ACC112 (cell line): ENCODE measurements at regions not wholly inside any gene's neighbourhood (a gene's known extent, or its start where the extent isn't known, plus 50 kb on each side); places are given as distances from the start of the nearest gene placed in this dataset.

Experiments
- H2AFZ ChIP-seq: fragments of 200-600 bp; sonication (generic); one replicate; pipeline ENCODE4 v1.6.0; 2017; ENCODE audit warnings: antibody characterized with exemption, low read length; ENCODE audit not compliant: unreplicated experiment
- H3K27ac ChIP-seq: fragments of 200-600 bp; sonication (generic); 2 replicates; pipeline ENCODE4 v1.5.1; 2014; ENCODE audit warnings: low read depth, mild to moderate bottlenecking, antibody characterized with exemption, low read length, moderate library complexity
- H3K27me3 ChIP-seq: fragments of 200-600 bp; sonication (generic); 2 replicates; pipeline ENCODE4 v1.6.1; 2014; ENCODE audit warnings: mild to moderate bottlenecking, antibody characterized with exemption, low read length, moderate library complexity, mixed read lengths; ENCODE audit not compliant: insufficient read depth
- H3K36me3 ChIP-seq: fragments of 200-600 bp; sonication (generic); 2 replicates; pipeline ENCODE4 v1.6.1; 2016; ENCODE audit warnings: mild to moderate bottlenecking, antibody characterized with exemption, low read length, moderate library complexity, mixed read lengths; ENCODE audit not compliant: insufficient read depth
- H3K4me1 ChIP-seq: fragments of 200-600 bp; sonication (generic); one replicate; pipeline ENCODE4 v1.6.1; 2016; ENCODE audit warnings: low read length, mixed read lengths; ENCODE audit not compliant: insufficient read depth, unreplicated experiment, control insufficient read depth
- H3K4me3 ChIP-seq: fragments of 200-600 bp; sonication (generic); 2 replicates; pipeline ENCODE4 v1.5.1; 2014; ENCODE audit warnings: mild to moderate bottlenecking, low read depth, low read length
- H3K79me2 ChIP-seq: fragments of 200-600 bp; sonication (generic); one replicate; pipeline ENCODE4 v1.6.0; 2016; ENCODE audit warnings: low read length; ENCODE audit not compliant: control insufficient read depth, unreplicated experiment, insufficient read depth

DNA sequence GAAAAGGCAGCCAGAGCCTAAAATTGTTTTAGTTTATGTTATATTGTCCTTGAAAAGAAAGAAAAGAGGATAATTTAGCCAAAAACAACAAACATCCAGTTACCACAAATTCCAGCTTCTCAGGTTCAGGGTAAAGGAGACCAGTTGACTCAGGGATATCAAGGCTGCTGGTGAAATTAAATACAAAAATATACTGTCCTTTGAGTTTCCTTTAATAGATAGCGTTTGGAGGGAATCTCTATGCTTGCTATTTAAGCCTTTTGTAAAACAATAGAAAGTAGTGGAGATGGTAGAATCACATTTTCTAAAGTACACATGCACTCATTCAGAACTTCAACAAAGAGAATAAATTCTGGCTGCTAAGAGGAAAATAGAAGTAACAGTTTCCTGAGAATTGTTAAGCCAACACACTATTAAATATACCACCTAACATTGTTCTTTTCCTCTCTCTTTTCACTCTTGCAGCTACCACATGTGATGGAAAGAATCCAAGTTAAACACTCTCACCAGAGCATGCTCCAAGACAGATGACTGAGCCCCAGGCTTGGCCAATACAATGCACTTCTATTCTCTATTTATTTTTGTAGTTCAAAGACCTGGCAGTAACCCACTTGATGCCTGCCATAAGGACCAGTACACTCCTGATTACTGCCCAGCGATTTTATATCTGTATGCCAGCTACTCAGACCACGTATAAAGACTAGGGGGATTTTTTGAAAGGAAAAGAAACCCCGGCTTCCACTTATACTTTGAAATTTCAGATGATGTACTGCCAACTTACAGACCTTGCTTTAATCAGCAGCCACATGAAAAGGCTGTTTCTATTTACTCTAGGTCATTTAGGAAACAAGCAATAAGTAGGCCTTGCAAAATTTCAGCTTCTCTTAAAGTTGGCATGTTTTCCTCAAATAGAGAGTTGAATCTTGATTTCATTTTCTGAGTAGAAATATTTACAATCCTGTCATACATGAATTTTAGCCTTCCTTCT is 756.9 kb downstream of the FAT4 start:
- Histone ChIP-seq H3K79me2 (no peaks in the 10 kb centered on the region), H3K4me1 (peaks cover 11% of the 10 kb centered on the region), H3K4me3 (0 out of 2 replicates have a peak overlapping the region, but pooled peaks have one; percentile 10), H2AFZ (peak overlapping the region; percentile 48), H3K27ac (peak overlapping the region; percentile 13; the same call in 1 of the 2 replicates), H3K36me3 (no peaks in the 10 kb centered on the region), H3K27me3 (no peaks in the 10 kb centered on the region)

DNA sequence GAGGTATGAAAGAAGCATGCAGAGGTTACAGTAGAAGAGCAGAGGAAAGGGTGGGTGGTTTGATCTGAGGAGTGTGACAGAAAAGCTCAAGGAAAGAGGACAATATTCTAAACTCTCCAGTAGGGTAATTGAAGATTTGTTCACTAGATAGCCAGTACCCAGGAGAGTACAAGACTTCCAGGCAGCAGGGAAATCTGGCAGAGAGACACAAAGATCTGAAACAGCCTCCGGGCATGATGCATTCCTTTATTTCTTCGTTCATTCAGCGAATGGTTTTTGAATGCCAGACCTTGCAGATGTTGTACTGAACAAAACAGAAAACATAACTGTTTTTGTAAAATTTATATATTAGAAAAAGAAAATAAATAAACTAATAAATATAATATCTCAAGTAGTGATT is 766.6 kb downstream of the FAT4 start:
- Histone ChIP-seq H3K79me2 (no peaks in the 10 kb centered on the region), H3K27ac (no peak overlapping the region), H3K4me1 (no peaks in the 10 kb centered on the region)

DNA sequence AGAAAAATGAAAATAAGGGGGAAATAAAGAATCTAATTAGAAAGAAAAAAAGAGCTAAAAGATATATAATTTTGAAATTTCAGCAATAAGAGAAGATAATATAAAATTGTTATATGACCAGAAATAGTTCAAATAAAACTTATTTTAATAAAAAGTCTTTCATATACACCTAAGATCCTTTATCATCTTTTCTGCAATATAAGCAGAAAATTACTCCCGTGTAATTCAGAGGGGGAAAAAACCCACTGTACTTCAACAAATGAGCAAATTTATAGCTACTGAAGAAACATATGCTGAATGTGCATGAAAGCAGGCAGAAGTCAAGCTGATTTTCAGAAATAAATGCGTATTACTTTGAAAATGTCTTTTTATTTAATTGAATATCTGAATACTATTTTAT is 771.3 kb downstream of the FAT4 start:
- Histone ChIP-seq H3K4me1 (no peaks in the 10 kb centered on the region), H3K36me3 (no peaks in the 10 kb centered on the region), H2AFZ (no peak overlapping the region), H3K27ac (no peak overlapping the region), H3K27me3 (no peaks in the 10 kb centered on the region), H3K79me2 (no peaks in the 10 kb centered on the region), H3K4me3 (no peak overlapping the region)

More for the DNA sequence above, 766.6 kb downstream of the FAT4 start:
- Histone ChIP-seq H2AFZ (no peak overlapping the region), H3K4me3 (no peak overlapping the region), H3K36me3 (no peaks in the 10 kb centered on the region), H3K27me3 (no peaks in the 10 kb centered on the region)

DNA sequence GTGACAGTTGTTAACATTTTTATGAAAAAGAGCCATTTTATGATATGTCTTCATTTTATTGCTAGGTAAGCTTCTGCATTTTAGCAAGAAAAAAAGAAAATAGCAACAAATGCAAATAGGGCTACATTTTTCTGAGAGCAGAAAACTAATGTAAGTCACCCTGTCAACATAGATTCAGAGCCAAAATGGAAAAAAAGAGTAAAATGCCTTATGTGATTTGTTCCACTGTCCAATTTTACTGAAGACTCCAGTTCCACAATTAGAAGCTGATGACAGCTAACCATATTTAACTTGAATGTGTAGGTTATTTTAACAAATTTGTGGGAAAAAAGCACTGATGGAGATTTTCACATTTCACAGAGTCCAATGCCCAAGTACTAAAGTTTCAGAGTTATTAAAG is 772.3 kb downstream of the FAT4 start:
- H3K27ac ChIP-seq, result no peak overlapping the region
- no peaks in the 10 kb centered on the region for H3K36me3 ChIP-seq
- H3K4me3 ChIP-seq, result no peak overlapping the region
- H2AFZ ChIP-seq, result no peak overlapping the region
- no peaks in the 10 kb centered on the region for H3K4me1 ChIP-seq
- no peaks in the 10 kb centered on the region for H3K79me2 ChIP-seq
- H3K27me3 ChIP-seq, result no peaks in the 10 kb centered on the region

DNA sequence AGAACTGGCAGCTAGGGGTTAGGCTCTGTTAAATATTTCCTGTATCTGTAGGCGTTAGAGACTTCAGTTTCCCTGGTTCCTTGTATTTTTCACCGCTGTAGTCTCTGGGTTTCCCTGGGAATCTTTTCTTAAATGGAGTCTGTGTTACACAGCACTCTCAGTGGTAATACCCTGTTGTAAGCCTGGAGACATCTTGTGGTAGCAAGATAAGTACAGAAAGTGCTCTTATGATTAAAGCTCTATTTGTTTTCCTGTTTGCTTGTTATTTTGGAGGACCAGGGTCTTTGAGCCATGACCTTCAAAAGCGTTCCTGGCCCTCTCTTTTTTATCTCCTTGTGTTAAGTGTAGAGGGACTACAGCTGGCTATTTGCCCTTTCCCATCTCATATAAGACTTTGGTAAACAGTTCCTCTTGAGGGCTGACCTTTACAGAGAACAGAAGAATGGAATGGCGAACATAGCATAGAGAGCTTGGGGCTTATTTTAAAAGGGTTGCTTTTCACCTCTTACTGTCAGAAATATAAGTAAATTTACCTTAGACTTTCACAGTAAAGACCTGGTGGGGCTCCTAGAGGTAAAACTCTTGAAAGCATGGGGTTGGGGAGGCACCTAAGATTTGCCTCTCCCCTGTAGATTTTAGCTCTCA is 782.5 kb downstream of the FAT4 start:
- no peak overlapping the region for H3K27ac ChIP-seq
- no peak overlapping the region for H3K4me3 ChIP-seq
- no peaks in the 10 kb centered on the region for H3K27me3 ChIP-seq
- no peaks in the 10 kb centered on the region for H3K79me2 ChIP-seq
- no peaks in the 10 kb centered on the region for H3K4me1 ChIP-seq
- no peaks in the 10 kb centered on the region for H3K36me3 ChIP-seq
- H2AFZ ChIP-seq, result no peak overlapping the region

DNA sequence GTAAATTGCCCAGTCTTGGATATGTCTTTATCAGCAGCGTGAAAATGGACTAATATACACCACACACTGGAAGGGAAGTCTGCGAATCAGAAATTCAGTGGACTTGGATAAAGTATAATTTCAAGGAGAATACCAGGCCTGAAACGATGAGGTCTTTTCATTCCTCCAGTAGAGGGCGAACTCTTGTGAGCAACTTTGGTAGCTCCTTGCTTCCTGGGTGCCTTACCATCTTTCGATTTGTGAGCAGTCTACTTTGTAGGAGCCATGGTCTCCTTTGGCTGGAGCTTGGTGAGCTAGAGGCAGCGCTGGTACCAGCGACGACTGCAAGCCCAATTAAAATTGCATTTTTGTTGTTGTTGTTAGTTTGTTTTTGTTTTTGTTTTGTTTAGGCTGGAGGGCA is 791.9 kb downstream of the FAT4 start:
- Histone ChIP-seq H3K79me2 (no peaks in the 10 kb centered on the region), H3K36me3 (no peaks in the 10 kb centered on the region), H3K4me1 (no peaks in the 10 kb centered on the region), H3K27ac (no peak overlapping the region), H3K4me3 (no peak overlapping the region), H3K27me3 (no peaks in the 10 kb centered on the region), H2AFZ (no peak overlapping the region)

DNA sequence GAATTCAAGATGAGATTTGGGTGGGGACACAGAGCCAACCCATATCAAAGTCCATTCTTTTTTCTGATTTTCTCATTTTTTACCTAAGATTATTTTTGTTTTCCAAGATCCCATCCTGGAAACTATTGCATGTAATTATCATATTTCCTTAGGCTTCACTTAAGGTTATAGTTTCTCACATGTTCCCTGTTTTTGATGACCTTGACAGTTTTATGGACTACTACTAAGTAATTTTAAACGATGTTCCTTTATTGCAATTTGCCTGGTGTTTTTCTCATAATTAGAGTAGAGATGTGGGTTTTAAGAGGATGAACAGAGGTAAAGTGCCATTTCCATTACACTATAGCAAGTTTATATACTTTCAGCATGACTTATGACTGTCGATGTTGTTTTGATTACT is 795.1 kb downstream of the FAT4 start:
- Histone ChIP-seq H3K27ac (no peak overlapping the region), H3K27me3 (no peaks in the 10 kb centered on the region), H3K4me1 (no peaks in the 10 kb centered on the region), H3K4me3 (no peak overlapping the region), H3K79me2 (no peaks in the 10 kb centered on the region), H2AFZ (no peak overlapping the region), H3K36me3 (no peaks in the 10 kb centered on the region; the same call in 1 of the 2 replicates)

DNA sequence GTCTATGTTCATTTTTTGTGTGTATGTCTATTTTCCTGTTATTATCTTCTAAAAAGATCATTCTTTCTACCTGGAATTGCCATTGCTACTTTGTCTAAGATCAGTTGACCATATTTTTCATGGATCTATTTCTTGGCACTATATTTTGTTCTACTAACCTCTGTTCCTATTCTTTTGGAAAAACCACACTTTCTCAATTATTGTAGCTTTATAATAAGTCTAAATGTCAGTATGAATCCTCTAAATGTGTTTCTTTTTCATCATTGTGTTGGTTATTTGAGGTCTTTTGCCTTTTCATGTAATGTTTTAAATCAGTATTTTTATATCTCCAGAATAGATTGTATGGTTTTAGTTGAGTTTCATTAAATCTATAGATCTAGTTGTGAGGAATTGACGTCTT is 798.3 kb downstream of the FAT4 start:
- no peaks in the 10 kb centered on the region for H3K79me2 ChIP-seq
- no peak overlapping the region for H3K4me3 ChIP-seq
- H3K27ac ChIP-seq, result no peak overlapping the region
- no peaks in the 10 kb centered on the region for H3K27me3 ChIP-seq
- no peaks in the 10 kb centered on the region; the same call in 1 of the 2 replicates for H3K36me3 ChIP-seq
- no peak overlapping the region for H2AFZ ChIP-seq
- H3K4me1 ChIP-seq, result no peaks in the 10 kb centered on the region

DNA sequence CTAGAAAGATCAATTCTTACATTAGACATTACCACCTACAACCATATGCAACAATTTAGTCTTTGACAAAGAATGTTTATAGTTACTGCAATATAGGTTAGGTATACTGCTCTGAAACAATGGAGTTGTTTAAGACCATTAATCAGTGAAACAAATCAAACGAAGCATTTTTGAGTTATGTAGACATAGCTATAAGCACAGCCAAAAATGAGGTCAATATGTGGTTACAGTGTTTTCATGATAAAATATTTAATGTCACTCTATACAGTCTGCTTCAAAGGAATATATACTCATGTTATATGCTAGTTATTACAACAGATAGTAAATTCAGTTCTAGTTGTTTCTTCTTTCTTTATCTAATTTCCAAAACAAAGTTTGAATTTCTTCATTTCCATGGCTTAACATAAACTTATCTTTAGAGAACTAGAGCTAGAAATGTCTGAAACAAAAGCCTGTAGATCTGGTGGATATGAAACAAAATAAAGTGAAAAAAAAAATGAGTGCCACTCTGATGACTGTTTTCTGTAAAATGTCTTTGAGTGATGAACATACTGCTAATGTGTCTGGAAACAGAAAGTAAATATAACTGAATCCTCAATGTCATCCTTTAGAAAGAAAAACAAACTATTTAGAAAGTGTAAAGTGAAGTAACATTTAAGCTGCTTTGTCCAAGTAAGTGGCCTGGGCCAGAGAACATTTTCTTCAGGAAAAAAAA is 809.0 kb downstream of the FAT4 start:
- no peaks in the 10 kb centered on the region for H3K36me3 ChIP-seq
- H3K27me3 ChIP-seq, result no peaks in the 10 kb centered on the region
- peaks cover 6% of the 10 kb centered on the region for H3K4me1 ChIP-seq
- no peaks in the 10 kb centered on the region for H3K79me2 ChIP-seq
- peak overlapping the region; percentile 63 for H2AFZ ChIP-seq
- peak overlapping the region; percentile 55 for H3K27ac ChIP-seq
- H3K4me3 ChIP-seq, result no peak overlapping the region

DNA sequence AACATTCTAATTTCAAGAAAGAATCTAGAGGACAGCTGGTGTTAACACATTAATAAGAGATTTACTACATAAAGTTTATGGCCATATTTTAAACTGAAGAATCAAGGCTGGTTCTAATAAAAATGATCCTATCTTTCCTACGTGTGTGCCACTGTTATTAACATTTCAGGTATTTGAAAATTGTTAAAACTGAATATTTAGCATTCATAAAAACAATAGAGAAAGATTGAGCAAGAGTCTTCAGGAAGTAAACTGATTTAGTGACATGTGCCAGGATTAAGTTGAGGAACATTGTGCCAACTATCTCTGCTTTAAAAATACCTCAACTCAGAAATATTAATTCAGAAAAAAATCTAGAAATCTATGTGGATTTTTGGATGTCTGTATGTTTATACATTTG is 810.1 kb downstream of the FAT4 start:
- Histone ChIP-seq H2AFZ (peak overlapping the region; percentile 66), H3K79me2 (no peaks in the 10 kb centered on the region), H3K27me3 (no peaks in the 10 kb centered on the region)

More for the DNA sequence above, 810.1 kb downstream of the FAT4 start:
- Histone ChIP-seq H3K36me3 (no peaks in the 10 kb centered on the region), H3K4me1 (peaks cover 6% of the 10 kb centered on the region), H3K4me3 (no peak overlapping the region; the same call in 1 of the 2 replicates), H3K27ac (peak overlapping the region; percentile 55)
